ENCODE measurements at regions not wholly inside any gene's neighbourhood (a gene's known extent, or its start where the extent isn't known, plus 50 kb on each side); places are given as distances from the start of the nearest gene placed in this dataset.
A peak's percentile ranks its signal among the peaks of the same experiment; 100 is the strongest.

GRCh38 chr17:77001487-77001886, 133.3 kb downstream of the MGAT5B start:
- no peak for DNase-seq

GRCh38 chr17:77002103-77003045, 134.2 kb downstream of the MGAT5B start:
- no peak for DNase-seq

GRCh38 chr17:77003699-77004098, 135.5 kb downstream of the MGAT5B start:
- DNase-seq, result no peak

GRCh38 chr17:77006971-77007649, 133.7 kb upstream of the SEC14L1 start:
- DNase-seq, result no peak

- no peak for DNase-seq
Measured at GRCh38 chr17:77009877-77010276, 130.9 kb upstream of the SEC14L1 start.

GRCh38 chr17:77010667-77011066, 130.1 kb upstream of the SEC14L1 start:
- no peak for DNase-seq

- DNase-seq, result peak; percentile 41 to 46
Measured at GRCh38 chr17:77011173-77012011, 129.4 kb upstream of the SEC14L1 start.

- DNase-seq, result no peak
Measured at GRCh38 chr17:77018504-77018903, 122.3 kb upstream of the SEC14L1 start.

GRCh38 chr17:77019893-77020379, 120.8 kb upstream of the SEC14L1 start:
- DNase-seq, result no peak

- DNase-seq, result no peak
Measured at GRCh38 chr17:77020973-77021372, 119.8 kb upstream of the SEC14L1 start.

- no peak for DNase-seq
Measured at GRCh38 chr17:77022766-77023165, 118.0 kb upstream of the SEC14L1 start.

GRCh38 chr17:77025781-77026180, 115.0 kb upstream of the SEC14L1 start:
- DNase-seq, result no peak

GRCh38 chr17:77027271-77027889, 113.4 kb upstream of the SEC14L1 start:
- DNase-seq, result no peak

GRCh38 chr17:77028900-77029299, 111.9 kb upstream of the SEC14L1 start:
- no peak for DNase-seq

GRCh38 chr17:77032929-77033328, 107.8 kb upstream of the SEC14L1 start:
- DNase-seq, result no peak

- no peak for DNase-seq
Measured at GRCh38 chr17:77033892-77034404, 106.8 kb upstream of the SEC14L1 start.

- no peak for DNase-seq
Measured at GRCh38 chr17:77034677-77035424, 105.9 kb upstream of the SEC14L1 start.

GRCh38 chr17:77035526-77035925, 105.2 kb upstream of the SEC14L1 start:
- no peak for DNase-seq

GRCh38 chr17:77036136-77036840, 104.5 kb upstream of the SEC14L1 start:
- no peak for DNase-seq

GRCh38 chr17:77036841-77037381, 103.9 kb upstream of the SEC14L1 start:
- DNase-seq, result no peak

- no peak for DNase-seq
Measured at GRCh38 chr17:77037943-77038342, 102.8 kb upstream of the SEC14L1 start.

Data from activated CD4-positive, alpha-beta T cell treated with anti-CD3 and anti-CD28 coated beads, Interleukin-2, amount 50 U/mL, for 4 hours (primary cell).